ENCODE measurements at regions not wholly inside any gene's neighbourhood (a gene's known extent, or its start where the extent isn't known, plus 50 kb on each side); places are given as distances from the start of the nearest gene placed in this dataset.
"Not testable (repeated sequence)": the region's sequence is repeated elsewhere in the genome, so short reads cannot be mapped to it uniquely, and the experiment has no call there.

- DNase-seq (ENCODE audit: low read depth in 2 of 2), result no peak
Observed at GRCh38 chr14:25436906-25437305, 387.0 kb upstream of the STXBP6 start.

GRCh38 chr14:25436288-25436875 lies 386.4 kb upstream of the STXBP6 start:
- no peak for DNase-seq (ENCODE audit: low read depth in 2 of 2)

GRCh38 chr14:25431211-25432076 lies 381.5 kb upstream of the STXBP6 start:
- DNase-seq (ENCODE audit: low read depth in 2 of 2), result no peak

GRCh38 chr14:25430808-25431207 lies 380.9 kb upstream of the STXBP6 start:
- no peak for DNase-seq (ENCODE audit: low read depth in 2 of 2)

GRCh38 chr14:25412998-25413397 lies 363.1 kb upstream of the STXBP6 start:
- DNase-seq (ENCODE audit: low read depth in 2 of 2), result no peak

- no peak for DNase-seq (ENCODE audit: low read depth in 2 of 2)
Observed at GRCh38 chr14:25411781-25412757, 362.1 kb upstream of the STXBP6 start.

- no peak for DNase-seq (ENCODE audit: low read depth in 2 of 2)
Observed at GRCh38 chr14:25406818-25407217, 356.9 kb upstream of the STXBP6 start.

GRCh38 chr14:25400607-25401206 lies 350.8 kb upstream of the STXBP6 start:
- DNase-seq (ENCODE audit: low read depth in 2 of 2), result no peak

- no peak for DNase-seq (ENCODE audit: low read depth in 2 of 2)
Observed at GRCh38 chr14:25396128-25396527, 346.2 kb upstream of the STXBP6 start.

- DNase-seq (ENCODE audit: low read depth in 2 of 2), result no peak
Observed at GRCh38 chr14:25394791-25395391, 344.9 kb upstream of the STXBP6 start.

GRCh38 chr14:25394356-25394755 lies 344.4 kb upstream of the STXBP6 start:
- DNase-seq (ENCODE audit: low read depth in 2 of 2), result no peak

- DNase-seq (ENCODE audit: low read depth in 2 of 2), result no peak
Observed at GRCh38 chr14:25389948-25390347, 340.0 kb upstream of the STXBP6 start.

- no peak for DNase-seq (ENCODE audit: low read depth in 2 of 2)
Observed at GRCh38 chr14:25381498-25381897, 331.6 kb upstream of the STXBP6 start.

GRCh38 chr14:25375639-25376038 lies 325.7 kb upstream of the STXBP6 start:
- no peak for DNase-seq (ENCODE audit: low read depth in 2 of 2)

- no peak for DNase-seq (ENCODE audit: low read depth in 2 of 2)
Observed at GRCh38 chr14:25371068-25371467, 321.1 kb upstream of the STXBP6 start.

- DNase-seq (ENCODE audit: low read depth in 2 of 2), result not testable (repeated sequence)
Observed at GRCh38 chr14:25370057-25370456, 320.1 kb upstream of the STXBP6 start.

GRCh38 chr14:25358330-25358729 lies 308.4 kb upstream of the STXBP6 start:
- DNase-seq (ENCODE audit: low read depth in 2 of 2), result no peak

GRCh38 chr14:25351269-25351668 lies 301.3 kb upstream of the STXBP6 start:
- no peak for DNase-seq (ENCODE audit: low read depth in 2 of 2)

- DNase-seq (ENCODE audit: low read depth in 2 of 2), result no peak
Observed at GRCh38 chr14:25350802-25351201, 300.9 kb upstream of the STXBP6 start.

- no peak for DNase-seq (ENCODE audit: low read depth in 2 of 2)
Observed at GRCh38 chr14:25350021-25350420, 300.1 kb upstream of the STXBP6 start.

GRCh38 chr14:25349269-25349668 lies 299.3 kb upstream of the STXBP6 start:
- no peak for DNase-seq (ENCODE audit: low read depth in 2 of 2)

Measured in stimulated activated CD4-positive, alpha-beta T cell treated with anti-CD3 and anti-CD28 coated beads, Interleukin-1b, Interleukin-23, amount 100 ng/mL, for 4 hours (primary cell).